Activated CD4-positive, CD25-positive, alpha-beta regulatory T cell treated with anti-CD3 and anti-CD28 coated beads, Interleukin-2, amount 50 U/mL, for 24 hours (primary cell): ENCODE measurements at regions not wholly inside any gene's neighbourhood (a gene's known extent, or its start where the extent isn't known, plus 50 kb on each side); places are given as distances from the start of the nearest gene placed in this dataset.

ENCODE experiments used
- ATAC-seq, 2 donors: fragments of 150-1000 bp; cut with Tn5 transposase; one replicate each; pipeline ENCODE4 v1.10.0; 2021; ENCODE audit warnings: mild to moderate bottlenecking in 1 of 2, moderate library complexity in 1 of 2

DNA sequence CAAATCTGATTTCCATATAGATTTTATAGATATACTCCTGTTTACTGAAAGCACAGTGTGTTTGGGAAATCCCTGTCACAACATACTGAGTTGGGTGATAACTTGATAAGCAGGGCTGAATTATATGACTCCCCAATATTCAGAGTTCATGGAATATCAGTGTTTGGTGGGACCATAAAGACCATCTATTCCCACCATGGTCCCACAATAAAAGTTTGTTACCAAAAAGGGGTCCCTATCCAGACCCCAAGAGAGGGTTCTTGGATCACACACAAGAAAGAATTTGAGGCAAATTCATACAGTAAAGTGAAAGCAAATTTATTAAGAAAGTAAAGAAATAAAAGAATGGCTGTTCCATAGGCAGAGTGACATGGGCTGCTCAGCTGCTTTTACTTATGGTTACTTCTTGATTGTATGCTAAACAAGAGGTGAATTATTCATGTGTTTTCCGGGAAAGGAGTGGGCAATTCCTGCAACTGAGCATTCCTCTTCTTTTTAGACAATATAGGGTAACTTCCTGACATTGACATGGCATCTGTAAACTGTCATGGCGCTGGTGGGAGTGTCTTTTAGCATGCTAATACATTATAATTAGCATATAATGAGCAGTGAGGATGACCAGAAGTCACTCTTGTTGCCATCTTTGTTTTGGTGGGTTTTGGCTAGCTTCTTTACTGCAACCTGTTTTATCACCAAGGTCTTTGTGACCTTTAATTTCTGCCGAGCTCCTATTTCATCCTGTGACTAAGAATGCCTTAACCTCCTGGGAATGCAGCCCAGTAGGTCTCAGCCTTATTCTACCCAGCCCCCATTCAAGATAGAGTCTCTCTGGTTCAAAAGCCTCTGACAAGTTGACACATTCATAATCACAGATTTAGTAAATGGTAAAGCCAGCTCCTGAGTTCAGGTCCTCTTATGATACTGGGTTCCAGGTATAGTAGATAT is 240.6 kb upstream of the PDGFD start:
- no peak for ATAC-seq

DNA sequence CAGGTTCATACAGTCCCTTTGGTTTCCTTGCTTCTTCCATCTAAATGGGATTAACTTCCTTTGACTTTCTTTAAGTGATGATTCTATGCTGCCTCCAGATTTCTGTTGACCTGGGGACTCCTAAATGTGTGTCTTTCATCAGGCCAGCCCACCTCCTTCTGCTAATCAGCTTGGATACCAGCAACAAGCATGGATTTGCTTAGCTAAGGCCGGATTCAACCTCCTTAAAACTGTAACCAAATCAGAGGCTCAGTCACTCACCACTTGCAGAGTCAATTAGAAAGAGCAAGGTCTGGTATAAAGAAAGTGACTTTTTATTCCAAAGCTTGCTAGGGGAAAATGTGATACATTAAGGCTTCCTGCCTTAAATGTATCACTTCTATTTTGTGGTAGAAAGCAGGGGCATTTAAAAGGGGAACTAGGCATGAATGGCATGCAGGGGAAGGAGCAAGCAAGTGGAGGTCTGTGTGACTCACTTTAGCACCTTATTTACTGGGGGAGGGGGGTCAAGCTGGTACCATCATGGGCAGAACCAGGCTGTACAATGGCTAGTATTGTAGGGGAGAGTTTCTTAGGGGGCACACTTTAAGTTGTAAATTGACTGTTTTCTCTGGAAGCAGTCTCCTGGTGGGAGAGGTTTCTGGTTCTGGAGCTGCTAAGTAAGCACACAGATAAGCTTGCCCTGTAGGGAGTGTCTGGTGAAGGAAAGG is 239.0 kb upstream of the PDGFD start:
- peak; percentile 17 to 45 for ATAC-seq

GRCh38 chr11:104394508-104394907 is 230.6 kb upstream of the PDGFD start:
- no peak for ATAC-seq

DNA sequence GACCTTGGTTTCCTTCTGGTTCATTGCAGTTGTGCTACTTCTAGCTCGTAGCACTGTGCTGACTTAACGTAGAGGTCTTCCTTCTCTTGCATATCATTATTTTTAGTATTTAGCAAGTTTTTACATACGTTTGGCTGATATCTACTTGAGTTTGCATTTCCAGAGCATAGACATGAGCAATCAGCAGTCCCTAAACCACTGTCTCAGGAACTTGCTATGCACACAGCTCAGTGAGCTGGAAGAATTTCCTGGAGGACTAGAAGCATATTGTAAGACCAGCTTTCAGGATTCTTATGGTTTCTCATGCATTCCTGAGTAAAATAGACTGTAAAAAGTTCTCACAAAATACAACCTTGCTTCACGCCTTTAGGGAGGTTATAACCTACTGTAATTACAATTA is 226.7 kb upstream of the PDGFD start:
- ATAC-seq, result no peak

GRCh38 chr11:104385884-104386283 is 221.9 kb upstream of the PDGFD start:
- ATAC-seq, result no peak

DNA sequence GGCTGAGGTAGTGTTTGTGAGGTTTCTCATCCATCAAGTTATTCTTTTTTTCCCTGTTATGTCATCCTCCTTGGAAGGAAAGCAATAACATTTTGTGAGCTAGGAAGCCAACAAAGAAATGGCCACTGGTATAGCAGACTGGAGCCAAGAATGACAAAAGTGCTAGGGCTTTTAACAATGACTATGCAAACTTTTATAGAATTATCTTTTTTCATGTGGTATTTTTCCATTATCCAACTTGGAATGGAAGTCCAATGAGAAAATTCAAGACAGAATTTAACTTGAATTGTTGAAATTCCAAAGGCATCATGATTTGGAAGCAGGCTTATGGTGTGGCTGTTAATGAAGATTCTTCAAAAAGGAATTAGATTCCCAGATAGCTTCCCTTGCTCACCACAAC is 216.4 kb upstream of the PDGFD start:
- no peak for ATAC-seq

DNA sequence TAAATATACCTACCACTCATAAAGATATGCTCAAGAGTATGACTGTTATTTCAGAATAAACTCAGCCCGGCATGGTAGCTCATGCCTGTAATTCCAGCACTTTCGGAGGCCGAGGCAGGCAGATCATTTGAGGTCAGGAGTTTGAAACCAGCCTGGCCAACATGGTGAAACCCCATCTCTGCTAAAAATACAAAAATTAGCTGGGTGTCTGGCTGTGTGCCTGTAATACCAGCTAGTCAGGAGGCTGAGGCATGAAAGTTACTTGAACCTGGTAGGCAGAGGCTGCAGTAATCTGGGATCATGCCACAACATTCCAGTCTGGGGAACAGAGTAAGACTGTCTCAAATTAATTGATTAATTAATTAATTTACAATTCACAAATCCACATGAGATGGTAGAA is 208.2 kb upstream of the PDGFD start:
- no peak for ATAC-seq

- no peak for ATAC-seq
These were observed 206.5 kb upstream of the PDGFD start for GRCh38 chr11:104370478-104370877.

DNA sequence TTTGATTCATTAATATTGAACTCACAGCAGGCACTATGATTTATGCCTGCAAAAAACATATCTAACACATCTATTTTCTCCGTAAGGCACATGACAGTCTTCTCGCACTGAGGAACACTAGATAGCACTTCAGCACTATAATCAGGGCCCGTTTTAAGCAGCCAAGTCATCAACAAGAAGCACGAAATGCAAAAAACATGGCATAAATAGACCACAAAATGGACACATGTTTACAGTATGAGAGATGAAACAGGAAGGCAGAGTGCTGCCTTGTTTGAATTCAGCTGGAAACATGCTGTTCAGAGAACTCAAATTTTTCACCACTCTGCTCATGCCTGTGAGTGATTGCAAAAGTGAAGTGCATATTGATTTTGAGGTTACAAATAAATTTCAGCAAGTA is 205.8 kb upstream of the PDGFD start:
- ATAC-seq, result no peak

DNA sequence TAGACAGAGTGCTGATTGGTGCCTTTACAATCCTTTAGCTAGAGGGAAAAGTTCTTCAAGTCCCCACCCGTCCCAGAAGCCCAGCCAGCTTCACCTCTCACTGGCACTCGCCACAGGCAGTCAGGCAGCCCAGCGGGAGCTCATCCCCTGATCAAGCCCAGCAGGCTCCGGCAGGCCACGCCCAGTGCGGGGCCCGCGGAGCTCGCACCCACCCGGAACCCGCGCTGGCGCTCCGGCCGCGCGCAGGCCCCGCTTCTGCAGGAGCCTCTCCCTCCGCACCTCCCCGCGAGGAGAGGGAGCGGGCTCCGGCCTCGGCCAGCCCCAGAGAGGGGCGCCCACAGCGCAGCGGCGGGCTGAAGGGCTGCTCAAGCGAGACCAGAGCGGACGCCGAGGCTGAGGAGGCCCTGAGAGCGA is 202.4 kb upstream of the PDGFD start:
- ATAC-seq, result no peak

GRCh38 chr11:104365676-104366075 is 201.7 kb upstream of the PDGFD start:
- no peak for ATAC-seq

GRCh38 chr11:104361975-104362374 is 198.0 kb upstream of the PDGFD start:
- no peak for ATAC-seq

DNA sequence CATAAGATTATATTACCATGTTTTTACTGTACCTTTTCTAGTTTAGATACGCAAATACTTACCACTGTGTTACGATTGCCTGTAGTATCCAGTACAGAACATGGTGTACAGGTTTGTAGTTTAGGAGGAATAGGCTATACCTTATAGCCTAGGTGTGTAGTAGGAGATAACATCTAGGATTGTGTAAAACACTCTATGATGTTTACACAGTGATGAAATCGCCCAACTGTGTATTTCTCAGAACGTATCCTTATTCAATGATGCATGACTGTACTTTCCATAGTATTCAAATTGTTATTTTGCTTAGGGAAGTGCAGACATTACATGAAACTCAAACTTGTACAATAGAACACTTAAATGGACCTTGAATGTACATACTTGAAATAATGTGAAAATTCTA is 188.1 kb upstream of the PDGFD start:
- ATAC-seq, result no peak

GRCh38 chr11:104343578-104343977 is 179.6 kb upstream of the PDGFD start:
- no peak for ATAC-seq

GRCh38 chr11:104340590-104340989 is 176.6 kb upstream of the PDGFD start:
- no peak for ATAC-seq

DNA sequence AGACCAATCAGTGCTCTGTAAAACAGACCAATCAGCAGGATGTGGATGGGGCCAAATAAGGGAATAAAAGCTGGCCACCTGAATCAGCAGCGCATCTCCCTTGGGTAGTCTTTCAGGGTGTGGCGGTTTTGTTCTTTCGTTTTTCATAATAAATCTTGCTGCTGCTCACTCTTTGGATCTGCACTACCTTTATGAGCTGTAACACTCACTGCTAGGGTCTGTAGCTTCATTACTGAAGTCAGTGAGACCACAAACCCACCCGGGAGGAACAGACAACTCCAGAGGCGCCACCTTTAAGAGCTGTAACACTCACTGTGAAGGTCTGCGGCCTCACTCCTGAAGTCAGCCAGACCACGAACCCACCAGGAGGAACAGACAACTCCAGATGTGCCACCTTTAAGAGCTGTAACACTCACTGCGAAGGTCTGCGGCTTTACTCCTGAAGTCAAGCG is 175.5 kb upstream of the PDGFD start:
- no peak for ATAC-seq

GRCh38 chr11:104338186-104338585 is 174.2 kb upstream of the PDGFD start:
- ATAC-seq, result no peak

- ATAC-seq, result no peak
These were observed 173.3 kb upstream of the PDGFD start for GRCh38 chr11:104337273-104337672.

DNA sequence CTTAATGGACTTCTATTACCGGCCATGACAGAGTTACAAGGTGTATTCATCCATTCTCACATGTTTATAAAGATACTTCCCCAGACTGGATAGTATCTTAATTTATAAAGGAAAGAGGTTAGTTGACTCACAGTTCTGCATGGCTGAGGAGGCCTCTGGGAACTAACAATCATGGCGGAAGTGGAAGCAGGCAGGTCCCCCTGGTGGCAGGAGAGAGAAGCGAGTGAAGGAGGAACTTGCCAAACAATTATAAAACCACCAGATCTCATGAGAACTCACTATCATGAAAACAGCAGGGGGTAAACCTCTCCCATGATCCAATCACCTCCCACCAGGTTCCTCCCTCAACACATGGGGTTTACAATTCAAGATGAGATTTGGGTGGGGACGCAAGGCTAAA is 170.0 kb upstream of the PDGFD start:
- no peak for ATAC-seq

DNA sequence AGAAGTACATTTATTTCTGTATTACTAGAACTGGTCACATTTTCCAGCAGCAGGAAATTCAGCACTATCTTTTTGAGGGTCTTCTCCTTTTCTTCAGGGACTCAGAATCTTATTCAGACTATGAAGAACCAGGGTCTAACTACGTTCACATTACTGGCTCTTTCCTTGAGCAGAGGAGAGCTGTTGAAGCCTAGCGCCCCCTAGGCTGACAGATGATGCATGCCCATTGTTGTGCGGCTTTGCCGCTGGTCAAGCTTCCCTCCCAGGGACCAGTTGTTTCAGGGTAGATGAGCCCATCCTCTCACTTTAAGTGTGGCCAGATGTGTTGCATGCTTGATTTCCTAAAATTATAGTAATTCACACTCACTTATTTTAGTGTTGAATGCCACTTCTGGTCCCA is 168.2 kb upstream of the PDGFD start:
- ATAC-seq, result no peak

GRCh38 chr11:104329078-104329665 is 165.2 kb upstream of the PDGFD start:
- ATAC-seq, result no peak

GRCh38 chr11:104328512-104328907 is 164.6 kb upstream of the PDGFD start:
- ATAC-seq, result no peak

- ATAC-seq, result no peak
These were observed 164.0 kb upstream of the PDGFD start for GRCh38 chr11:104327861-104328511.
